ENCODE measurements at regions not wholly inside any gene's neighbourhood (a gene's known extent, or its start where the extent isn't known, plus 50 kb on each side); places are given as distances from the start of the nearest gene placed in this dataset.
A peak's percentile ranks its signal among the peaks of the same experiment; 100 is the strongest.

DNA sequence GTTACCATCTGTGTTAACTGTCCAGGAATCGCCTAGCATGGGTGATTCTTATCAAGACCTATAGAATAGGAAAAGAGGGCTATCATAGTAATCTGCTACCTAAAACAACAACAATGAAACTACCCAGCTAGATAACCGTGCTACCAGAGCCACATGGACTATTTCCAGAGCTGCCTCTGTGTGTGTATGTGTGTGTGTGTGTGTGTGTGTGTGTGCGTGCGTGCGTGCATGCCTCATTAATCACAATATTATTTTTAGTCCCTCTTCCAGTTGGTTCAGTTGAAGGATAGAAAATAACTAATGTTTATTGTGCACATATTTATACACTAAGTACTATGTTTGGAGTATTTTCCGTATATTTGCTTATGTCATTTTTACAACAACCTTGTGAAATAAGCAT is 201.1 kb downstream of the SP3 start:
- Histone ChIP-seq H3K23ac (ENCODE audit: insufficient read length) (no peak overlapping the region), H3K79me1 (ENCODE audit: low read depth, low read length) (no peaks in the 10 kb centered on the region), H3K9me3 (ENCODE audit: insufficient read depth in 2 of 2, low read depth in 1 of 2, low read length in 1 of 2) (no peaks in the 10 kb centered on the region), H2BK5ac (ENCODE audit: low read depth, low read length) (no peak overlapping the region), H4K20me1 (replicated peaks in 1 of 2; ENCODE audit: control insufficient read depth in 1 of 2, insufficient read depth in 2 of 2, low read length in 2 of 2) (no peaks in the 10 kb centered on the region), H3K56ac (replicated peaks; ENCODE audit: insufficient read length, low read depth, low read length) (no peak overlapping the region), H2BK15ac (ENCODE audit: low read length) (peak overlapping the region; percentile 22; the same call in 1 of the 2 replicates), H2AK5ac (ENCODE audit: low read depth, low read length) (no peak overlapping the region), H4K8ac (ENCODE audit: extremely low read depth, insufficient read depth, low read length) (no peak overlapping the region), H2BK120ac (replicated peaks; ENCODE audit: low read depth, low read length) (no peak overlapping the region), H2BK20ac (ENCODE audit: low read length) (0 out of 2 replicates have a peak overlapping the region, but pooled peaks have one; percentile 15), H4K91ac (replicated peaks; ENCODE audit: insufficient read length, low read length) (no peak overlapping the region), H4K5ac (ENCODE audit: insufficient read length, low read depth, low read length) (no peak overlapping the region), H3K36me3 (ENCODE audit: control insufficient read depth in 2 of 4, insufficient read depth in 4 of 4, low read length in 3 of 4) (no peaks in the 10 kb centered on the region), H3K9ac (replicated peaks in 1 of 4; ENCODE audit: extremely low read depth in 1 of 4, low read depth in 3 of 4, low read length in 3 of 4) (no peak overlapping the region), H3K4ac (replicated peaks; ENCODE audit: insufficient read length, low read depth, low read length) (no peak overlapping the region), H3K4me3 (ENCODE audit: extremely low read depth in 1 of 4, insufficient read depth in 2 of 4, low read depth in 3 of 4, low read length in 4 of 4) (no peak overlapping the region), H3K23me2 (ENCODE audit: low read depth, low read length) (no peaks in the 10 kb centered on the region; the same call in 1 of the 2 replicates), H3K79me2 (ENCODE audit: control insufficient read depth in 1 of 2, insufficient read depth in 2 of 2, low read length in 2 of 2) (no peaks in the 10 kb centered on the region), H3K4me2 (ENCODE audit: insufficient read depth in 1 of 2, low read depth in 2 of 2, low read length in 2 of 2) (no peak overlapping the region), H2AFZ (ENCODE audit: low read length) (no peak overlapping the region), H3K27ac (ENCODE audit: low read depth, low read length) (no peak overlapping the region), H3K27me3 (replicated peaks in 1 of 4; ENCODE audit: control insufficient read depth in 3 of 4, extremely low read depth in 1 of 4, insufficient read depth in 3 of 4, low read length in 3 of 4) (no peaks in the 10 kb centered on the region), H3K14ac (ENCODE audit: insufficient read length) (no peak overlapping the region), H3K18ac (ENCODE audit: extremely low read depth, low read length) (no peak overlapping the region), H2BK12ac (ENCODE audit: low read depth, low read length) (no peak overlapping the region), H3K4me1 (replicated peaks in 1 of 4; ENCODE audit: control insufficient read depth in 3 of 4, insufficient read depth in 4 of 4, low read length in 3 of 4) (peaks cover 2 to 14% (median 9%) of the 10 kb centered on the region in 4 experiments; a peak in 5 of 7 replicates)
- WGBS, 2 experiments (ENCODE audit: extremely low coverage in 1 of 2, insufficient coverage in 1 of 2, insufficient read length in 1 of 2, insufficient replicate concordance in 2 of 2, low coverage in 1 of 2, low lambda C conversion rate in 2 of 2, missing lambda C conversion rate in 1 of 2) = 88% methylated on average over 6 of the region's 6 CpGs; no CpG with 5 or more reads in 1 of the 2 experiments
- ChIA-PET CTCF (ENCODE audit: partially characterized antibody) (interaction anchor here (0.9 to 1.3 kb wide), 3 partner anchors 13 to 345 kb away, joined by 3 to 4 read pairs (median 3); no protein-coding TSS in a partner anchor), POLR2A (ENCODE audit: partially characterized antibody) (no interaction called here)
- DNase-seq (ENCODE audit: low read depth in 1 of 2, low spot score in 2 of 2) (no peak), FAIRE-seq (no peak)
- TF ChIP-seq FOSL1 (IDR thresholded peaks at IDR 0.05; ENCODE audit: insufficient read depth, low read depth, low read length) (no peak), TAF7 (optimal IDR thresholded peaks at IDR 0.05; ENCODE audit: borderline replicate concordance, low read depth, low read length) (no peak), GABPA (IDR thresholded peaks at IDR 0.05; ENCODE audit: borderline replicate concordance, insufficient read depth, low read length) (no peak)
